ENCODE measurements at regions not wholly inside any gene's neighbourhood (a gene's known extent, or its start where the extent isn't known, plus 50 kb on each side); places are given as distances from the start of the nearest gene placed in this dataset.

GRCh38 chr5:124065508-124065907 is 553.5 kb downstream of the CSNK1G3 start:
- in situ Hi-C loops (cut with HindIII; ENCODE audit: low pct_unique_long_range_greater_than_20kb, low sequenced_read_pairs), result no loop called here
- no peak for TF ChIP-seq JUND (IDR thresholded peaks at IDR 0.05; ENCODE audit: low read depth)
- peak in 1 of 2 experiments; percentile 10 for DNase-seq (ENCODE audit: low read depth in 1 of 2, low spot score in 1 of 2)

GRCh38 chr5:124064956-124065355 is 553.0 kb downstream of the CSNK1G3 start:
- DNase-seq (ENCODE audit: low read depth in 1 of 2, low spot score in 1 of 2), result no peak
- in situ Hi-C loops (cut with HindIII; ENCODE audit: low pct_unique_long_range_greater_than_20kb, low sequenced_read_pairs), result no loop called here

GRCh38 chr5:124061663-124062062 is 549.7 kb downstream of the CSNK1G3 start:
- in situ Hi-C loops (cut with HindIII; ENCODE audit: low pct_unique_long_range_greater_than_20kb, low sequenced_read_pairs), result no loop called here
- DNase-seq (ENCODE audit: low read depth in 1 of 2, low spot score in 1 of 2), result peak in 1 of 2 experiments; percentile 47
- no peak for TF ChIP-seq JUND (IDR thresholded peaks at IDR 0.05; ENCODE audit: low read depth)

More at GRCh38 chr5:124064956-124065355, 553.0 kb downstream of the CSNK1G3 start:
- TF ChIP-seq JUND (IDR thresholded peaks at IDR 0.05; ENCODE audit: low read depth), result no peak

GRCh38 chr5:124061068-124061430 is 549.1 kb downstream of the CSNK1G3 start:
- no peak for DNase-seq (ENCODE audit: low read depth in 1 of 2, low spot score in 1 of 2)
- no peak for TF ChIP-seq JUND (IDR thresholded peaks at IDR 0.05; ENCODE audit: low read depth)
- in situ Hi-C loops (cut with HindIII; ENCODE audit: low pct_unique_long_range_greater_than_20kb, low sequenced_read_pairs), result no loop called here

- in situ Hi-C loops (cut with HindIII; ENCODE audit: low pct_unique_long_range_greater_than_20kb, low sequenced_read_pairs), result no loop called here
- DNase-seq (ENCODE audit: low read depth in 1 of 2, low spot score in 1 of 2), result no peak
- no peak for TF ChIP-seq JUND (IDR thresholded peaks at IDR 0.05; ENCODE audit: low read depth)
Measured at GRCh38 chr5:124060413-124061067, 548.6 kb downstream of the CSNK1G3 start.

GRCh38 chr5:124060011-124060410 is 548.0 kb downstream of the CSNK1G3 start:
- DNase-seq (ENCODE audit: low read depth in 1 of 2, low spot score in 1 of 2), result no peak
- no peak for TF ChIP-seq JUND (IDR thresholded peaks at IDR 0.05; ENCODE audit: low read depth)
- in situ Hi-C loops (cut with HindIII; ENCODE audit: low pct_unique_long_range_greater_than_20kb, low sequenced_read_pairs), result no loop called here

- in situ Hi-C loops (cut with HindIII; ENCODE audit: low pct_unique_long_range_greater_than_20kb, low sequenced_read_pairs), result no loop called here
- no peak for DNase-seq (ENCODE audit: low read depth in 1 of 2, low spot score in 1 of 2)
- TF ChIP-seq JUND (IDR thresholded peaks at IDR 0.05; ENCODE audit: low read depth), result no peak
Measured at GRCh38 chr5:124059200-124059599, 547.2 kb downstream of the CSNK1G3 start.

- DNase-seq (ENCODE audit: low read depth in 1 of 2, low spot score in 1 of 2), result no peak
- in situ Hi-C loops (cut with HindIII; ENCODE audit: low pct_unique_long_range_greater_than_20kb, low sequenced_read_pairs), result no loop called here
- no peak for TF ChIP-seq JUND (IDR thresholded peaks at IDR 0.05; ENCODE audit: low read depth)
Measured at GRCh38 chr5:124057724-124058231, 545.8 kb downstream of the CSNK1G3 start.

GRCh38 chr5:124056991-124057723 is 545.2 kb downstream of the CSNK1G3 start:
- in situ Hi-C loops (cut with HindIII; ENCODE audit: low pct_unique_long_range_greater_than_20kb, low sequenced_read_pairs), result no loop called here
- no peak for TF ChIP-seq JUND (IDR thresholded peaks at IDR 0.05; ENCODE audit: low read depth)
- peak in 1 of 2 experiments; percentile 43 for DNase-seq (ENCODE audit: low read depth in 1 of 2, low spot score in 1 of 2)

GRCh38 chr5:124056326-124056990 is 544.5 kb downstream of the CSNK1G3 start:
- in situ Hi-C loops (cut with HindIII; ENCODE audit: low pct_unique_long_range_greater_than_20kb, low sequenced_read_pairs), result no loop called here
- DNase-seq (ENCODE audit: low read depth in 1 of 2, low spot score in 1 of 2), result no peak
- no peak for TF ChIP-seq JUND (IDR thresholded peaks at IDR 0.05; ENCODE audit: low read depth)

- in situ Hi-C loops (cut with HindIII; ENCODE audit: low pct_unique_long_range_greater_than_20kb, low sequenced_read_pairs), result no loop called here
Measured at GRCh38 chr5:124055751-124056150, 543.8 kb downstream of the CSNK1G3 start.

GRCh38 chr5:124054564-124054963 is 542.6 kb downstream of the CSNK1G3 start:
- no peak for DNase-seq (ENCODE audit: low read depth in 1 of 2, low spot score in 1 of 2)
- no peak for TF ChIP-seq JUND (IDR thresholded peaks at IDR 0.05; ENCODE audit: low read depth)
- in situ Hi-C loops (cut with HindIII; ENCODE audit: low pct_unique_long_range_greater_than_20kb, low sequenced_read_pairs), result no loop called here

More at GRCh38 chr5:124055751-124056150, 543.8 kb downstream of the CSNK1G3 start:
- no peak for DNase-seq (ENCODE audit: low read depth in 1 of 2, low spot score in 1 of 2)
- no peak for TF ChIP-seq JUND (IDR thresholded peaks at IDR 0.05; ENCODE audit: low read depth)

- no peak for TF ChIP-seq JUND (IDR thresholded peaks at IDR 0.05; ENCODE audit: low read depth)
- DNase-seq (ENCODE audit: low read depth in 1 of 2, low spot score in 1 of 2), result no peak
- in situ Hi-C loops (cut with HindIII; ENCODE audit: low pct_unique_long_range_greater_than_20kb, low sequenced_read_pairs), result no loop called here
Measured at GRCh38 chr5:124053340-124053739, 541.4 kb downstream of the CSNK1G3 start.

All from T47D (cell line).